GM19324 (cell line): ENCODE measurements at regions not wholly inside any gene's neighbourhood (a gene's known extent, or its start where the extent isn't known, plus 50 kb on each side); places are given as distances from the start of the nearest gene placed in this dataset.
"Not testable (repeated sequence)": the region's sequence is repeated elsewhere in the genome, so short reads cannot be mapped to it uniquely, and the experiment has no call there.

ENCODE experiments used
- ATAC-seq: cut with Tn5 transposase; IDR thresholded peaks from one replicate; pipeline ENCODE4 v1.9.1; 2021; ENCODE audit warnings: mild to moderate bottlenecking, moderate library complexity; ENCODE audit not compliant: unreplicated experiment, low FRiP score

DNA sequence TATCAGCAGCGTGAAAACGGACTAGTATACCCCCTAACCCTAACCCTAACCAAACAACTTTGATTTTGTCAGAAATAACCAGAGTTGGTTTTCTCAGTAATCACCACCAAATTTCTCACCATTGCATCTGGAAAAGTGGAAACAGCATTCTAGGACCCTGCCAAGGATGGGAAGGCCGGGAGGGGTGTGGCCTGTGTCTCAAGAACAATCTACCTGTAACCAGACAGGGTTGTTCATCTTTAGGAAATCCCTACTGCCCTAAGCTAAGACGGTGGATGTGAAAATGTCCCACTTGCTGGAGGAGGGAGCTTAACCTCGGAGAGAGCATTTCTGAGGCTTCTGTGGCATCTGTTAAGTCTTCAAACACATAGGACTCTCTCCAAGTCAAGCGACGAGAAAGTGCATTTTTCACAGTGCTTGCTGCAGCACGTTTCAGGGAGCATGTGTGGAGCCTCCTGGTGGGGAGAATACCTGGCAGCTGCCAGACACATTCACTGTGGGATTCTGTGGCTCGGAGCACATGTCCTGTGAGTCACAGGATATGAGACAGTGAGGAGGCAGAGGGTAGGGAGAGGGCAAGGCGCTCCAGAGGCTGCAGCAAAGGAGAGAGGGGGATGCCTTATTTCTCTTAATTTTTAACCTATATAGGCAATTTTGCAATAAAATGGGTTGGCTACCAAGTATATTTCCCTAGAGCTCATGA lies 207.5 kb downstream of the SPP2 start:
- ATAC-seq = no peak

GRCh38 chr2:234256516-234256915 lies 206.0 kb downstream of the SPP2 start:
- ATAC-seq = no peak

- ATAC-seq = no peak
Observed at GRCh38 chr2:234254783-234255521, 204.4 kb downstream of the SPP2 start.

DNA sequence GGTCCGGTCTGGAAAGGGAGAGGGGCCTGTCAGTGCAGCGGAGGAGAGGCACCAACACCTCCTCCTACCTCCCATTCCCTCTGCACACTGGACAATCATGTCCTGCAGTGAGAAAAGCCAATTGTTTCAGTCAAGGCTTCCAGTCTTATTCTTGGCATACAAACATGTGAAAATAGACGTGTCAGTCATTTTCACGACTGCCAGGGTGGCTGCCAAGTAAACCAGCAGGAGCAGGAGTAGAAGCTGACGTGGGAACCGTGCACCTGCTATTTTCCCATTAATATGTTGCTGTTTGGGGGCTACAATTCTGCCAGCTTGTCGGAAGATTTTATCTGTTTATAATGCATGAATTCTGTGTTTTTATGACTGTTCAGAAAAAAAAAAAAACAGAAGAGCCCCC lies 202.3 kb downstream of the SPP2 start:
- no peak for ATAC-seq

GRCh38 chr2:234251326-234252271 lies 201.1 kb downstream of the SPP2 start:
- no peak for ATAC-seq

- no peak for ATAC-seq
Observed at GRCh38 chr2:234250926-234251325, 200.4 kb downstream of the SPP2 start.

DNA sequence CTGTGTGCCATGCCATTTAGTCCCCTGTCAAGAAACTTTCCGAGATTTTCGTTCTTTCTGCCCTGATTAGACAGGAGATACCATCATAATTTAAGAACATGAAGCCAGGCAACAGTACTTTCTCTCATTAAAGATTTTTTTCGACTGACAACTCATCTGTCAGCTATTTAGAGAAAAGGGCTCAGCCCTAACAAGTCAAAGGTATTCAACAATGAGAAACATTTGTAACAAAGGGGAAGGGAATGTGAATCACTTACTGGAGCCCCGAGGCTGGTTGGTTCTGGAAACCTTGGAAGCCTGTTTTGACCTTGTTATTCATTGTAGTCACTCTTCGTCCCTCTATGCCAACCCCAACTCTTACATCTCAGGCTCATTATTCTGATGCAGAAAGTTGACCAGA lies 199.4 kb downstream of the SPP2 start:
- no peak for ATAC-seq

GRCh38 chr2:234249034-234249735 lies 198.7 kb downstream of the SPP2 start:
- no peak for ATAC-seq

DNA sequence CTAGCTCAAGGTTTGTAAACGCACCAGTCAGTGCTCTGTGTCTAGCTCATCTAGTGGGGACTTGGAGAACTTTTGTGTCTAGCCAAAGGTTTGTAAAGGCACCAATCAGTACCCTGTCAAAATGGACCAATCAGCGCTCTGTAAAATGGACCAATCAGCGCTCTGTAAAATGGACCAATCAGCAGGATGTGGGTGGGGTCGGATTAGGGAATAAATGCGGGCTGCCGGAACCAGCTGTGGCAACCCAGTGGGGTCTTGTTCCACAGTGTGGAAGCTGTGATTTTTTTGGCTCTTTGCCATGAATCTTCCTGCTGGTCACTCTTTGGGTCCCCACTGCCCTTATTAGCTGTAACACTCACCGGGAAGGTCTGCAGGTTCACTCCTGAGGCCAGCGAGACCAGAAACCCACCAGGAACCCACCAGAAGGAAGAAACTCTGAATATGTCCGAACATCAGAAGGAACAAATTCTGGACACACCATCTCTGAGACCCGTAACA lies 197.8 kb downstream of the SPP2 start:
- not testable (repeated sequence) for ATAC-seq

DNA sequence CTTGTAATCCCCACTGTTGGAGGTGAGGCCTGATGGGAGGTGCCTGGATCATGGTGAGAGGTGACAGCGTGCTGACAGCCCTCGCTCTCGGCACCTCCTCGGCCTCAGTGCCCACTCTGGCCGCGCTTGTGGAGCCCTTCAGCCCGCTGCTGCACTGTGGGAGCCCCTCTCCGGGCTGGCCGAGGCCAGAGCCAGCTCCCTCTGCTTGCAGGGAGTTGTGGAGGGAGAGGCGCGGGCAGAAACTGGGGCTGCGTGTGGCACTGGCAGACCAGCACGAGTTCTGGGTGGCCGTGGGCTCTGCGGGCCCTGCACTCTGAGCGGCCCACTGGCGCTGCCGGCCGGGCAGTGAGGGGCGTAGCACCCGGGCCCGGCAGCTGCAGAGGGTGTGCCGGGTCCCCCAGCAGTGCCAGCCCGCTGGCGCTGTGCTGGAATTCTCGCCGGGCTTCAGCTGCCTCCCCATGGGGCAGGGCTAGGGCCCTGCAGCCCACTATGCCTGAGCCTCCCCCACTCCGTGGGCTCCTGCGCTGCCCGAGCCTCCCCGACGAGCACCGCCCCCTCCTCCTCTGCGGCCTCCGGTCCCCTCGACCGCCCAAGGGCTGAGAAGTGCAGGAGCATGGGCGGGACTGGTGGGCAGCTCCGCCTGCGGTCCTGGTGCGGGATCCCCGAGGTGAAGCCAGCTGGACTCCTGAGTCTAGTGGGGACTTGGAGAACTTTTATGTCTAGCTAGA lies 197.1 kb downstream of the SPP2 start:
- no peak for ATAC-seq

DNA sequence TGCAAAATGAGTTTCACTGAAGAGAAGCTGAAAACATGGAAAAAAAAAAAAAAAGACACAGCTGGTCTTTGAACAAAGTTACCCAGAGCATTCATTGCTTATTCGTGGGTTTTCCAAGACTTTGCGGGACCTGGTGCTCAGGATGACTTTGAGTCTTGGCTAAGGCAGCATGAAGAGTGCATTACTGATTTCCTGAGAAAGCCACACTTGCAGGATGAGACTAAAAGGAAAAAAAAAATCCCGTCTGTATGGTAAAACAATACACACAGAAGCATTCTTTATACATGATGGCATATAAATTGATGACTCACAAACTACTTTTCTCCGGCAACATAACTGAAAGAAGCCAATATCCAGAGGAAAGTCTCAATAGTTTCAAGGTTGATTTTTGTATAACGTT lies 195.4 kb downstream of the SPP2 start:
- ATAC-seq = no peak

GRCh38 chr2:234243871-234244565 lies 193.5 kb downstream of the SPP2 start:
- no peak for ATAC-seq

GRCh38 chr2:234242459-234242836 lies 191.9 kb downstream of the SPP2 start:
- ATAC-seq = no peak

GRCh38 chr2:234241656-234242458 lies 191.4 kb downstream of the SPP2 start:
- ATAC-seq = no peak

DNA sequence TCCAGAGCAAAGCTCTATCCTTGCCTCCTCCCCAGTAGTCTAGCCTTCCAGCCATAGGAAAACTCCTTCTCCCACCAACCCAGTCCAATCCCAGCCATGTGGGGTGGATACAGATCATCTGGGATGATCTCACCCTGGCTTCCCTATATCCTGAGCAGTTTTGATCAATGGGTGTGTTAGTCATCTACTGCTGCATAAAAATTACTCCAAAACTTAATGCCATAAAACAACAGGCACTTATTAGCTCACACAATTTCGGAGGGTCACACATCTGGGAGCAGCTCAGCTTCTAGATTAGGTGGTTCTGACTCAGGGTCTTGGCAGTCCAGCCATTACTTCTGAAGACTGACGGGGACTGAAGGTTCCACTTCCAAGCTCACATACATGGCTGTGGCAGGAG lies 190.4 kb downstream of the SPP2 start:
- ATAC-seq = no peak

- ATAC-seq = no peak
Observed at GRCh38 chr2:234235191-234235590, 184.7 kb downstream of the SPP2 start.

GRCh38 chr2:234231460-234231859 lies 181.0 kb downstream of the SPP2 start:
- ATAC-seq = no peak

DNA sequence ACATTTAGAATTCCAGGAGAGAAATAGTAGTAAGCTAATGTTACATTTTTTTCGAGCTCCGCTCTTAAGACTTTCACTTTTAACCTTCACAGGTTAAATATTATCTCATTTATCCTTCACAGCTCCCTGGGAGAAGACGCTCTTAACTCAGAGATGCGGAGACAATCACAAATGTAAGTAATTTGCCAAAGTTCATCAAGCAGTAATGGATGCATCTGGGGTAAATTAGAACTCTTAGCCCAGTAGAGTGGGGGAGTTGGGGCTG lies 168.5 kb downstream of the SPP2 start:
- no peak for ATAC-seq
